Dedifferentiated amniotic fluid mesenchymal stem cell (primary cell): ENCODE measurements at regions not wholly inside any gene's neighbourhood (a gene's known extent, or its start where the extent isn't known, plus 50 kb on each side); places are given as distances from the start of the nearest gene placed in this dataset.
"Not testable (repeated sequence)": the region's sequence is repeated elsewhere in the genome, so short reads cannot be mapped to it uniquely, and the experiment has no call there.

Experiments used
- DNase-seq: peaks from one replicate; pipeline ENCODE4 v3.0.0-alpha.2; 2016; ENCODE audit errors: extremely low spot score

GRCh38 chr2:116922414-116922813, 892.1 kb upstream of the DDX18 start:
- no peak for DNase-seq

GRCh38 chr2:116924509-116924908, 890.0 kb upstream of the DDX18 start:
- no peak for DNase-seq

GRCh38 chr2:116935097-116935814, 879.2 kb upstream of the DDX18 start:
- DNase-seq = no peak

- no peak for DNase-seq
These were observed 866.2 kb upstream of the DDX18 start for GRCh38 chr2:116948258-116948657.

GRCh38 chr2:116949249-116949648, 865.2 kb upstream of the DDX18 start:
- DNase-seq = no peak

GRCh38 chr2:116952254-116952653, 862.2 kb upstream of the DDX18 start:
- DNase-seq = no peak

GRCh38 chr2:116955646-116956045, 858.8 kb upstream of the DDX18 start:
- DNase-seq = no peak

GRCh38 chr2:116975608-116976007, 838.9 kb upstream of the DDX18 start:
- DNase-seq = no peak

- DNase-seq = no peak
These were observed 834.4 kb upstream of the DDX18 start for GRCh38 chr2:116979916-116980764.

- DNase-seq = no peak
These were observed 827.0 kb upstream of the DDX18 start for GRCh38 chr2:116987447-116987846.

- DNase-seq = no peak
These were observed 826.2 kb upstream of the DDX18 start for GRCh38 chr2:116988303-116988702.

GRCh38 chr2:117019357-117019756, 795.1 kb upstream of the DDX18 start:
- no peak for DNase-seq

- no peak for DNase-seq
These were observed 786.8 kb upstream of the DDX18 start for GRCh38 chr2:117027646-117028045.

GRCh38 chr2:117028708-117029107, 785.8 kb upstream of the DDX18 start:
- DNase-seq = not testable (repeated sequence)

GRCh38 chr2:117055499-117056375, 758.8 kb upstream of the DDX18 start:
- no peak for DNase-seq

- no peak for DNase-seq
These were observed 758.1 kb upstream of the DDX18 start for GRCh38 chr2:117056376-117056748.

- no peak for DNase-seq
These were observed 757.5 kb upstream of the DDX18 start for GRCh38 chr2:117057016-117057415.

- no peak for DNase-seq
These were observed 756.1 kb upstream of the DDX18 start for GRCh38 chr2:117058366-117058765.

GRCh38 chr2:117064021-117064420, 750.5 kb upstream of the DDX18 start:
- DNase-seq = no peak

GRCh38 chr2:117065912-117066311, 748.6 kb upstream of the DDX18 start:
- no peak for DNase-seq

- DNase-seq = no peak
These were observed 746.6 kb upstream of the DDX18 start for GRCh38 chr2:117067900-117068299.

- no peak for DNase-seq
These were observed 746.1 kb upstream of the DDX18 start for GRCh38 chr2:117068371-117068770.
